ENCODE measurements at regions not wholly inside any gene's neighbourhood (a gene's known extent, or its start where the extent isn't known, plus 50 kb on each side); places are given as distances from the start of the nearest gene placed in this dataset.

DNA sequence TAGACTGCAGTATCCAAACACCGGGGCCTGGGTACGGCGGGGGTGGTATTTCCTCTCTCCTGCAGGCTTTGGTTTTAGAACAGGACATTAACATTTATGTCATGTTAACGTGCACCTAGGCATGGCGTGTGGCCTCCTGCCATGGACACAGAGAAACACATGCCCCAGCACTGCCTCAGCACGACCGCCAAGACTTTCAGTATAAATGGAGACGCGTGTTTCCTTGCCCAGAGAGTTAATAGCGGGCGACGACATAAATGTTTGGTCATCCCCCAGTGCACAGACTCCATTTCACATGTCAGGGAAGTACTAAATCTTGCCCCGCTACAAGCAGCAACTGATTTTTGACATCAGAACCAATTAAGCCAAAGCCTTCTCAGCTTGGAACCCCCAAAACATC is 737.9 kb downstream of the RAB28 start:
- TF ChIP-seq EZH2 (IDR thresholded peaks at IDR 0.05) (no peak), POLR2AphosphoS5 (IDR thresholded peaks at IDR 0.05; ENCODE audit: borderline replicate concordance, low read depth, low read length) (no peak)
